HG03558 (cell line): ENCODE measurements at regions not wholly inside any gene's neighbourhood (a gene's known extent, or its start where the extent isn't known, plus 50 kb on each side); places are given as distances from the start of the nearest gene placed in this dataset.

Experiments
- ATAC-seq: cut with Tn5 transposase; IDR thresholded peaks from one replicate; pipeline ENCODE4 v1.9.1; 2021; ENCODE audit warnings: moderate number of reproducible peaks; ENCODE audit not compliant: unreplicated experiment; ENCODE audit errors: extremely low read depth

DNA sequence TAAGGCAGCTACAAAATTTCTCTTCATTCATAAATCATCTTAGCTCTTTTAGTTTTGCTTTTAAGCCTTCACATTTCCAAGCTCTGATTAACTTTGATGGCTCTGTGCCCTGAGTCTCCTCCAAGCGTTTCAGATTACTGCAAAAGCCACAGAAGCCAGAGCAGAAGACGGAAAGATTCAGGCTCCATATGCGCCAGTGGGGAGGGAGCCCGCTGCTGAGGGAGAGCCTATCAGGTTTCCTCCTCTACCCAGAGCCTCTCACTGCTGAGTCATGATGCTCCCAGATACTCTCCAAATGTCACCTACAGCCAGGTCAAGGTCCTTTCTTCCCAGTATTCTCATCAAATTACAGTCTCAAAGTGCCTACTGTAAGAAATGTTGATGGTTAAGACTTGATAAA lies 193.6 kb downstream of the RAP2A start:
- ATAC-seq = no peak

DNA sequence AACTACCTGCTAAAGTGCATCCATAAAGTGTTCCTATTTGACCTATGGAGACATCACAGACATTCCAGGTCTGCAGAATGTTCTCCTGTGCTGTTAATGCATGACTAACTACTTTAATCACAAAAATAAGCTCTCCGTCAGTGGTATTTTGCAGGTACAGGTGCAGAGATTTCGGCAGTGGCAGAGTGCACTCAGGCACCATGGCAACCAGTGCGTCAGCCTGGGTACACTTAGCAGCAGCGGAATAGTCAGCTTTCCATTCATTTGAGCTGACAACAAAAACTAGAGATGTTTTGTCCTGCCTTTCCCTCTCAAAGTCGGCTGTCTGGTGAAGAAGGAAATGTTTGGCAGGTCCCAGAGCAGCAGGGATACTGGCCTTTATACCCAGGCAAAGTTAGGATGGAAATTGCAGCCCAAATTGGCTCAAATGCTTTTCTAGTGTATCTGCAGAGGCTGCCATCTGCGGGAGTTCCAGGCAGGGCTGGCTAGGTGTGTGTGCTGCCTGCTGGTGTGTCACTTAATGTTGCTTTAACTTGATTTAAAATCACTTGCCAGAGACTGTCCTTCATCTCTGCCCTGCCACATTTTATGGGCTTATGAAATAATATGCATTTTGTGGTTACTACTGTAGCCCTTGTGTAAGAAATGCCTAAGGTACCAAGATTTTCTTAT lies 195.8 kb downstream of the RAP2A start:
- no peak for ATAC-seq

DNA sequence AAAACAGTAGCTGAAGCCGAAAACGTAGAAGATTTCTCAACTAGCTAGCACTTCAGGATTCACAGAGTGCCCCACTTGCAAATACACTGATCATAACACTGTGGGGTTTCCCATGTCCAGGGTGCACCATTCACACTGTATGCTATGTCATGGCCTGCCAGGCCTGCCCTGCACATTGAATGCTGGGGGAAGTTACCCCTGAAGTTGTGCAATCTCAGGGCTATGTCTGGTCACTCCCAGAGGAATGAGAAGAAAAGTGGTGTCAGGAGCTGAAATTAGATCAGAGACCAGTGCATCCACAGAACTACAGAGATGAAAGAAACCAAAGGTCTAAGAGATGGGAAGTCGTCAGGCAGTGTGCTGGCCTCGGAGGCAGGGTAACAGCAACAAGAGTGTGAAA lies 196.8 kb downstream of the RAP2A start:
- ATAC-seq = no peak

DNA sequence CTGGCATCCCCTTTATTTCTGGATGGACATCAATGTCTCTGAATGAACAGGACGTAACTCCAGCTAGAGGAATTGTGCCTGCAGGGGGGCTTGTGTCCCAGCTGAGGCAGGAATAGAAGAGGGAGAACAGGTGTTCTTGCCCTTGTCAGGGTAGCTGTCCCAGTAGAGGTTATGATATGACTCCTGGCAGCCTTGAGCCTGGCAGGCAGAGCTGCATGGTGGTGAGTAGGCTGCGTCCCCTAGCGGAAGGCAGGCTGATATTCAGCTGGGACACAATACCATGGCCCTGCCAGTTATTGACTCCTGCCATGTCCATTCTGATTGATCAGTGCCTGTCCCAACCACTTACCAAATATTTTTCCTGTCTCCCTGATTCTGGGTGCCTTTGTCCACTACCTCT lies 197.2 kb downstream of the RAP2A start:
- ATAC-seq = no peak

DNA sequence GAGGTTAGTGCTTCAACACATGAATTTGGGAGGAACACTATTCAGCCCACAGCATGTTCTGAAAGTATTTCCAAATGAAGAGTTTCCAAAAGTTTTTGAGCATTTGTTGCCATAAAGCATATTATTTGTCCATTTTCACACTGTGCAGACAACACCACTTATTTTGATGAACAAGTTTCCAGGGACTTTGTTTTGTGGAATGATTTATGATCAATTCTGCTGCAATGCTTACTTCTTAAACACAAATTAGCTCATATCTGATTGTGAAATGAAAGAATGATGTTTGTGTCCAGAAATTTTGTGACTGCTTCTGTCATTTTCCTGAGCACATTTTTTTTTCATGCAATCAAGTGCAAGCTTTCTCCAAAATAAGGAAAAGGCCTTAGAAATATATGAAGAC lies 205.3 kb downstream of the RAP2A start:
- ATAC-seq = no peak

DNA sequence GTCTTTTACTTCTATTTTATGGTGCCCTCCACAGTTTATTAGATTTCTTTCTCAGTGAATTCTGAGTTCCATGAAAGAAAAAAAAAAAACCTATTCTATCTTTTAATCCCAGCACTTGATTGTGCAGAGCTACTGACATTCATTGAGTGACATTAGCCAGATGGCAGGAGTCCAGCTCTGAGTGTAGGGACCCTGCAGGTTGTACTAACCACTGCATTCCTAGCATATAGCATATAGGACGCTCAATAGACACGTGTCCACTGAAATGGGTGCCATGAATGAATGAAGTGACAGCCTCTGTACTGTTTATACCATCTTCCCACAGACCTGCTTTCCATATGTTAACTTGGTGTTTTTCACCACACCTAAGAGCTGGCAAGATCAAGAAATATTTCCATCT lies 206.3 kb downstream of the RAP2A start:
- ATAC-seq = no peak

DNA sequence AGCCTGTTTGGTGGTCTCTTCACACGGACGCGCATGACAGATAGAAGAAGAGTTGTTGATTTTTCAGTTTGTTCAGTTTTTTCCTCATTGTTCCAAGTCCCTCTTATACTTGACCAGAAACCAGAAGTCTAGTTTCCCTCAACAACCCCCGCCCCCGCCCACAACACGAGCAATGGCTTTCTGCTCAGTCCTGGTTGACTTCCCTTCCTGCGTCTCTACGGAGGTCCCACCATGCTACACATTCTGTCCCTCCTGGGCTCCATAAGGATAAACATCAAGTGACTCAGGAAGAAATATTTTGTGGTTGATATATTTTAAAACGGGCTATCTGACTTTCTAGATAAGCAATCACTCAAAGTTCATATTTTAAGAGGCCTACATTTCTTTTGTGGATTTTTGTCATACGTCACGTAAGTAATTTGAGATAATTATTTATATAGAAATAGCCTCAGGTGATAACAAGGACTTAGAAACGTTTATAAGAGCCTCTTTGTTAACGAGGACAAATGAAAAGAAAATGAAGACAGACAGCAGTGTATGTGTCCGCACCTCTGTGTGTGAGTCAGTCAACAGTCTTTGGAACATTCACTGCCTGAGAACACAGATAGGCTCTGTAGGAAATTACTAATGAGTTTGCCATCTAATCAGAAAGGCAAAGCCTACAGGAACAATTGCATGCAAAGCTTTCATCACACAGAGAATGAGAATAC lies 214.4 kb downstream of the RAP2A start:
- ATAC-seq = no peak

DNA sequence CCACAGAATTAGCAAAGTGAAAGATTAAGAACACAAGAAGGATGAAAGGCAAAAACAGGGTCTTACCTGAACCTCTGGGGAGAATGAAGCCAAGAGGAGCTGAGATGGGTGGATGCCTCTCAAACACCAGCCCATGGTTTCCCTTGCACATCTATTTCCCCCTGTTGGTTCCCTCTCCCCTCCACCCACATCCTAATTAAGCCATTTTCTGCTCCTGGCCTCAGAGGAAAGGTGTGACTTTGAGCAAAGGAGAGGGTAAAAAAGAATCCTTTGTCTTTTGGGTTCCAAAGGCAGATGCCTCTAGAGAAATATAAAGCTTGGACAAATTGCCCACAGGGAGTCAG lies 214.9 kb downstream of the RAP2A start:
- ATAC-seq = no peak

DNA sequence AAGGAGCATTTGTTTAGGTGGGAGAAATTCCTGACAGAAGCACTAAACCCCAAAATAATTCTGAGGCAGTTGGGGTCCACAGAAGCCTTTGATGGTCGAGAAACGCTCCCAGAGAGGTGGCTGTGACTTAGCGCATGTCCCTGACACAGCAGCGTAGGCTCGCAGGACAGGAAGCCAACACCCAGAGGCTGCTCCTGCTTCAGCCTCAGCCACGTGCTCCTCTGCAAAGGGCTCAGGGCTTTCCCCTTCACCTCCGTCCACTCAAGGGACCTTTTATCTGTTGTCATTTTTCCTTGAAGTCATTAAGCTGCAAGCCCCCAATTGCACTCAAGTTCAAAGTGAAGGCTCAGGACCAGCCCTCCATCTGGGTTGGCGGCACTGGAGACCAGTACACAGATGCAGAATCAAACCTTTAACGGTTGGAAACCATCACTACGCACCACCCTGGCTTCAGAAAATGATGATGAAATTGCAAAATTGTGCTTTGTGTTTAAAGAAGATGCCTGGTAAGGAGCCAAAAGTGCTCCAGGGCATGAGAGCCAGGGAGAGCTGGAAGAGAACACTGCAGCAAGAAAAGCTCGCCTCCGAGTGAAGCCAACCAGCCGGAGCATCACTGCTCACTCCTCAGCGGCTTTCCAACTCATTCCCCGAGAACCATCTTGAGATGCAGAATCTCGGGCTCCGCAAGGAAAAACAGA lies 219.6 kb downstream of the RAP2A start:
- ATAC-seq = no peak

DNA sequence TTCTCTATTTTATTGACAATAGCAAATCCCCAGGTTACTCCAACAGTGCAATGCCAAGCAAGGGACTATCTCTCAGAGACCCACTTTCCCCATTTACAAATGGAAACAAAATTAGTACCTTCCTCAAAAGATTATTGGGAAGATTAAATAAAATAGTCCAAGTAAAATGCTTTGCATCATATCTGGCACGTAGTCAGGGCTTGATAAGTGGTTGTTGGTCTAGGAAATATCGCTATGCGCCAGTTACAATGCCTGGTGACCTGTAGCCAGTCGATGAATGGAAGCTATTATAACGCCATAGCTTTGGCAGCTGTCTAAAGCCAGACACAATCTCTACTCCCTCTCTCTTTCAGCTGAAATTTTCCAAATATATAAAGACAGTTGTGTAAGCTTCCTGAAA lies 220.3 kb downstream of the RAP2A start:
- ATAC-seq = no peak

DNA sequence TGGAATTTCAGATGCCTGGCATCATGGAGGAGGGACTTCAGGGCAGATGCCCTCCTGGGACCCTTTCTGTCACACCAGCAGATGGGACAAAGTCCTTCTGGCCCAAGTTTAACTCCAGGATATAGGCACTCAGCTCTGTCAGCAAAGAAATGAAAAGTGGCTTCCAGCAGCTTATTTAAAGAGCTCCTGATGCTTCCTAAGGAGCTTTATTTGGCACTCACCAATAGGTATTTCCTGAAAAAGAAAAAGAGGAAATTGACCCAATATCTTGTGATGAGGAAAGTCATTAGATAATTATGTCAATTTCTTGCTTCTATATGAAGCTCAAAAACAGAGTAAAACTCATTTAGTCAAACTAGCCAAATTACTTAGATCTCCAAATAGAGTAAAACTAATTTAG lies 224.6 kb downstream of the RAP2A start:
- no peak for ATAC-seq

DNA sequence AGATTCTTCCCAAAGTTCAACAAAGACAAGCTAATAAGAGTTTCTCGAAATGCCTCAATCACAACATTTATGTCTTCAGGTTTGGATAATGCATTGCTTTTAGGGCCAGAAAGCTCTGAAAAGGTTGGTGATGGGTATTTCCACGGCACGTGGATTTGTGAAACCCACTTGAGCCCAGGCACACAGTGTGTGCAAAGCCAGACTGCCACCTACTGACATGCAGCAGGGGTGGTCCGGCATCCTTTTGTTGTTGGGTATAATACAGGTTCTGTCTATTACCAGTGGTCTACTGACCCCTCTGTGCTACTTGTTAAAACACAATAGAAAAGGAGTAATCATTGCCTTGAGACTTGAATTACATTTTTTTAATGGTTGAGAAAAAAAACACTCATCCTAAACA lies 225.6 kb downstream of the RAP2A start:
- ATAC-seq = no peak

DNA sequence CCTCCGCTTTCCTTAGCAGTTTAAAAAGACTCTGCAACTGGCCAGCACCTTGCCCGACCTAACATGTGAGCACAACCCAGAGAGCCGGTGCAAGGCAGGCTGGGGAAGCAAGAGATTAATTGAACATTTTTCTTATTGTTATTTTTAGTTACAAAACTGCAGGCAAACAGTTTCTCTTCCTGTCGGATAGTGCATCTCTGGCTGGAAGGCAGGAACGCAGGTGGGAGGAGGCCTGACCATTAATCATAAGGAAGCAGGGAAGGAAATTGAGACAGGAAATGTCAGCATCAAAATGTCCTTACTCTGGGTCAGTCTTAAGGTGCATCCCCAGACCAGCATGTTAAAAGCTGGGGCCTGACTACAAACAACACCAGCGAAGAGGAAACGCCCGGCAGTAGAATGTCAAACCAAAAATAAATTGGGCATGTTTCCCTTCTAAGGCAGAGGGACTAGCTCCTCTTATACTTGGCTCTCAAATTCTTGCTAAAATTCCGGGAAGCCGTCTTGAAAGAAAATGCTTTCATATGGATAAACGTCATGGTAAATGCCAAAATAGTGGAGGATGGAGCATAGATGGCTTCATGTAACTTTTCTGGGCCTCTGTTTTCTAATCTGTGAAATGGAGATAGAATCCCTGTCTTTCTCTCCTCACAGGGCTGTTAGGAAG lies 226.8 kb downstream of the RAP2A start:
- no peak for ATAC-seq

DNA sequence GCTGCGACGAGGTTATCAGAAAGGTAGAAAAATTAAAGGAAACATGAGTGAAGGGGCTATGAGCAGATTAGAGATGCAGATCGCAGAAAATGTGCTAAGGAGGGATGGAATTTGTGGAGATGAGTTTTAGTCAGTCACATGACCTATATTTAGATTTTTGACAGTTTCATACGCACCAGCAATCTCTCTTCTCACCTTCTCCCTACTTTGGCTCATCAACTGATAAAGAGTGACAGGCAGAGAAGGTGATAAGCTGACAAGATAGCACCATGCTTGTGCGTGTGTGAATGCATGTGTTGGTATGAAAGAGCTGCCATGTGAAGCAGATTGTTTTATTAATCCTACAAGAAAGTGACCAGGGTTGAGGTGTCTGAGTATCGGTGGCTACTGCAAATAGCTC lies 252.6 kb downstream of the RAP2A start:
- ATAC-seq = no peak

DNA sequence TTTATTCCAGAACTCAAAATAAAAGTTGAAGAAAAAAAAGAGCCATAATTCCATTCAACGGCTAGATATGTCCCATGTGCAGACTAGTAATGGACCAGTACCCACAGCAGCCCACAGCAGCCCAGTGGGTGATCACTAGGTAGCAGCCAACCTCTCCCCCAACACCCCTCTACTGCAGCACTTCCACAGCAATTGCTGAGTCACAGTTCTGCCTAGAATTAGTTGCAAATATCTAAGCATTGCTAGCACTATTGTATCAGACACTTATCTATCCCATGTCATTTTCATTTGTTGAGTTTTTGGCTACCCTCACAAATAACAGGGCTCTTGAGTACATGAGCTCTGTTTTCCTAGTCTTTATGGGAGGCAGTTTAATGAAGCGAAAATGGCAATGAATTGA lies 258.7 kb downstream of the RAP2A start:
- ATAC-seq = no peak

DNA sequence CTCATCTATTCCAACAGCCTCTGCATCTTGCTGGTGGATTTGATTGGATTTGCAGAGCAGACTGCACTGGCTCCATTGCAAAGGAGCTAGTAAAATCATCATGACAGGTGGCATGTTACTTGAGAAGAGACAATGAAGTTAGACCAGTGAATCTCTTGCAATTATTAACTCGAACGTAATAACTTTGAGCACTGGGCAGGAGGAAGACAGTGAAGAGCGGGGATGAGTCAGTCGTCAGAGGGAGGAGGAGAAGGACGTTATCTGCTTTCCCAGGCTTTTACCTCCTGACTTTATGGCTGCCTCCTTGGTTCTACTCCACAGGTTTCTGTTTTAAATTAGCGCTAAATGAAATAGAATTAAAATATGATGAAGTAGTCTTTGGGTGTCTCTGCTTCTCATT lies 257.8 kb upstream of the IPO5 start:
- no peak for ATAC-seq

DNA sequence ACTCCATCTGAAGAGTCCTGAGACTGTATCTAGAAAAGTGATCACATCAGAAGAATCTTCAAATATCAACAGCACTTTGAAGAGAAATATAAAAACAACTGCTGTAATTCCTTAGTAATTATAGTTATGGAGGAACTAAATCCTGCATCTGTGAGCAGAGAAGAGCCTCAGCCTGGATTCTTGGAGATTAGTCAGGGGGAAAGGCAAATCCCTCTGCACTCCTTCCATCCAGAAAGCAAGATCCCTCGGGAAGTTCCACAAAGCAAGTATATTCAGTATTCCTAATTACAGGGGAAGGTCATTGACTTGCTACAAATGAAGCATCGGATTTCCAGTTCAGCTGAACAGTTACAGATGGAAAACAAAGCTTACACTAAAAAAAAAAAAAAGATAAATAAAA lies 256.6 kb upstream of the IPO5 start:
- no peak for ATAC-seq

DNA sequence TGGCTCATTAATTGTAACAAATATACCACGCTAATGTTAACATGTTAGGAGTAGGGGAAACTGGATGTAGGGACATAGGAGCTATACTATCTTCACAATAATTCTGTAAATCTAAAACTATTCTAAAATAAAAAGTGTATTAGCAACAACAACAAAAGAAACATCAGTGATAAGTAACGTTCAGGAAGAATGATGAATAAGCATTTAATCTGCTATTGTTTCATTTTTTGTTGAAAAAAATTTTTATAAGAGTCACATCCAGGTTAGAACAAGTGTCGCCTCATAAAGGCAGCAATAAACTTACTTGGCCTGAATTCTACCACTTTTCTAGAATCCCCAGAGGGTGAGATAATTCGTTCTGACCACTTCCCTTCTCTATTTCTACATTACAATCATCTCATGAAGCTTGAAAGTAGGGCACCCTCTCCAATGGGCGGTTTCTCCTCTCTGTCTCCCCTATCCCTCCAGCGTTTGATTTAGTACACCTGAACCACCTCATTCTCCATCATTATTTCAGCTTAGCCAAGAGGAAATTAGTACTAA lies 253.1 kb upstream of the IPO5 start:
- no peak for ATAC-seq

DNA sequence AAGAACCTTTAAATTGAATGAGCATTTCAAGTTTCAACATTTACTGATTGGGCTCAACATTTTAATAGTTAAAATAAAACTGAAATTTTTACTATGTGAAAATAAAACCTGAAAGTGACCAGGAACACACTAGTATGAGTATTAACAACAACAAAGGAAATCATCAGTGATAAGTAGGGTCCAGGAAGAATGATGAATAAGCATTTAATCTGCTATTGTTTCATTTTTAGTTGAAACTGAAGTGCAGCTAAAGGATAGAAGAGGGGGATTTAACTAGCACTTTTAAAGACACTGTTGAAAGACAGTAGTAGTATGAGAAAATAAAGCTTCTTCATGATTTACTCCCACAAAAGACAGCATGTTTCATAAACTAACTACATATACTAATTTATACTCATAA lies 250.9 kb upstream of the IPO5 start:
- ATAC-seq = no peak

DNA sequence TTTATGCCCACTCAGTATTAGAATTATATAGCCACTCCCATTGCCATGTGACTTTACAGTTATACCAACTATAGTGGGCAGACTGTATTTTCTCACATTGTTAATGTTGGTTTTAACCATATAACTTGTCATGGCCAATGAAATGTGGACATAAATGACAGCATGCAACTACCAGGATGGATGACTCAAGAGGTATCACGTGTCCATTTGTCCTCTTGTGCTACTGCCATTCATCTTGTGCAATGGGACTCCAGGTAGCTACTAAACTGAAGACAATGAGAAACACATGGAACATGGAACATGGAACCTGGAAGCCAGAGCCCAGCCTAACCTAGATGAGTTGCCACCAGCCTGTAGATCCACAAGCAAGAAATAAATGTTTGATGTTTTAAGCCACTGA lies 242.7 kb upstream of the IPO5 start:
- ATAC-seq = no peak

DNA sequence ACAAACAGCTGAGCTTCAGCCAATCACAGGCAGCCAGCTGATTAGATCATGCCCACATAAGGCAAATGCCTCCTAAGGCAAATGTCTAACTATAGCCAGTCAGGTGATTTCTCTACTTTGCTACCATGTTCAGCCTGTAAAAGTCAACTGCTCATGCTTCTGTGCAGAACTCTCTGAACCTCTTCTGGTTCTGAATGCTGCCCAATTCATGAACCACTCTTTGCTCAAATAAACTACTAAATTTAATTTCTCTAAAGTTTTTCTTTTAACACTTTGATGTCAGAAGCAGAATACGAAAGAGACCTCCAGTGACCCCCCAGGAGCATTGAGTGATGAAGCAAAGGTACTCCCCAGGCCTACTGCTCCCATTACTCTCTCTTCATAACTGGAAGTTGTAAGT lies 240.7 kb upstream of the IPO5 start:
- no peak for ATAC-seq
